Colonic mucosa (tissue), 4 donors: ENCODE measurements at regions not wholly inside any gene's neighbourhood (a gene's known extent, or its start where the extent isn't known, plus 50 kb on each side); places are given as distances from the start of the nearest gene placed in this dataset.
A peak's percentile ranks its signal among the peaks of the same experiment; 100 is the strongest.

Experiments used
- DNase-seq: peaks from one replicate; pipeline ENCODE4 v3.0.0-alpha.2; 2020
- H3K27ac ChIP-seq: fragments of 200-600 bp; one replicate; pipeline ENCODE4 v1.8.0; 2021
- H3K27me3 ChIP-seq: fragments of 200-600 bp; one replicate; pipeline ENCODE4 v1.8.0; 2021
- H3K36me3 ChIP-seq: fragments of 200-600 bp; one replicate; pipeline ENCODE4 v1.8.0; 2021
- H3K4me1 ChIP-seq: fragments of 200-600 bp; one replicate; pipeline ENCODE4 v1.8.0; 2021; ENCODE audit warnings: mild to moderate bottlenecking
- H3K4me3 ChIP-seq: fragments of 200-600 bp; one replicate; pipeline ENCODE4 v1.8.0; 2021
- H3K9ac ChIP-seq, 2 donors: one replicate each; pipeline ENCODE4 v1.7.0; 2013; ENCODE audit warnings: control low read depth in 2 of 2, low read depth in 2 of 2, low read length in 2 of 2
- H3K9me3 ChIP-seq: fragments of 200-600 bp; one replicate; pipeline ENCODE4 v1.8.0; 2021
- CTCF ChIP-seq: fragments of 200-600 bp; IDR thresholded peaks from one replicate; pipeline ENCODE4 v1.8.0; 2022; ENCODE audit warnings: antibody characterized with exemption, mild to moderate bottlenecking
- intact Hi-C: fragments of 100-400 bp; cut with DNase I; formaldehyde crosslinking; loops from one replicate; pipeline ENCODE4 v1.14.1; 2022
- donor health status: healthy.
- donor health status: DM: no; HTN: no; CAD: no.
- donor health status: DM: no; HTN: no; CAD: no.

GRCh38 chr4:149031399-149031798 is 589.2 kb upstream of the NR3C2 start:
- intact Hi-C loops: no loop called here
- TF ChIP-seq CTCF: peak; percentile 32
- DNase-seq: peak; percentile 33

GRCh38 chr4:149029056-149029651 is 586.9 kb upstream of the NR3C2 start:
- H3K9me3 ChIP-seq: no peaks in the 10 kb centered on the region
- H3K9ac ChIP-seq: no peak overlapping the region
- H3K4me1 ChIP-seq: no peaks in the 10 kb centered on the region
- TF ChIP-seq CTCF: no peak
- no peak overlapping the region for H3K27ac ChIP-seq
- intact Hi-C loops: no loop called here
- no peaks in the 10 kb centered on the region for H3K27me3 ChIP-seq
- H3K36me3 ChIP-seq: no peaks in the 10 kb centered on the region
- H3K4me3 ChIP-seq: no peak overlapping the region
- DNase-seq: peak; percentile 37

More at GRCh38 chr4:149031399-149031798, 589.2 kb upstream of the NR3C2 start:
- no peaks in the 10 kb centered on the region for H3K36me3 ChIP-seq
- no peaks in the 10 kb centered on the region for H3K9me3 ChIP-seq
- no peak overlapping the region for H3K27ac ChIP-seq
- H3K27me3 ChIP-seq: no peaks in the 10 kb centered on the region
- H3K4me3 ChIP-seq: no peak overlapping the region
- H3K4me1 ChIP-seq: no peaks in the 10 kb centered on the region
- no peak overlapping the region for H3K9ac ChIP-seq

- H3K4me1 ChIP-seq: no peaks in the 10 kb centered on the region
- no peaks in the 10 kb centered on the region for H3K27me3 ChIP-seq
- no peak overlapping the region for H3K9ac ChIP-seq
- no peak for TF ChIP-seq CTCF
- intact Hi-C loops: no loop called here
- no peak for DNase-seq
- no peaks in the 10 kb centered on the region for H3K36me3 ChIP-seq
- no peak overlapping the region for H3K4me3 ChIP-seq
- no peak overlapping the region for H3K27ac ChIP-seq
- H3K9me3 ChIP-seq: no peaks in the 10 kb centered on the region
These were observed 584.5 kb upstream of the NR3C2 start for GRCh38 chr4:149026696-149027095.

GRCh38 chr4:149017002-149017734 is 575.0 kb upstream of the NR3C2 start:
- no peaks in the 10 kb centered on the region for H3K36me3 ChIP-seq
- H3K27me3 ChIP-seq: no peaks in the 10 kb centered on the region
- H3K27ac ChIP-seq: no peak overlapping the region
- no peak for TF ChIP-seq CTCF
- H3K9me3 ChIP-seq: no peaks in the 10 kb centered on the region
- no peak overlapping the region for H3K9ac ChIP-seq
- no peak for DNase-seq
- intact Hi-C loops: no loop called here
- no peaks in the 10 kb centered on the region for H3K4me1 ChIP-seq
- H3K4me3 ChIP-seq: no peak overlapping the region

- H3K36me3 ChIP-seq: no peaks in the 10 kb centered on the region
- H3K27ac ChIP-seq: no peak overlapping the region
- no peaks in the 10 kb centered on the region for H3K27me3 ChIP-seq
- H3K9ac ChIP-seq: no peak overlapping the region
- DNase-seq: no peak
- H3K4me1 ChIP-seq: no peaks in the 10 kb centered on the region
- no peak overlapping the region for H3K4me3 ChIP-seq
- intact Hi-C loops: no loop called here
- H3K9me3 ChIP-seq: no peaks in the 10 kb centered on the region
- TF ChIP-seq CTCF: no peak
These were observed 567.0 kb upstream of the NR3C2 start for GRCh38 chr4:149009223-149009622.
